Testis (tissue), 2 donors: ENCODE measurements at regions not wholly inside any gene's neighbourhood (a gene's known extent, or its start where the extent isn't known, plus 50 kb on each side); places are given as distances from the start of the nearest gene placed in this dataset.

Source experiments
- CTCF ChIP-seq, 3 experiments: fragments of 450-650 bp in 2 of 3; fragments of 200-600 bp in 1 of 3; sonication (generic) in 1 of 3; IDR thresholded peaks; one replicate each; pipeline ENCODE4 v1.5.1; 2016 to 2019; ENCODE audit warnings: antibody characterized with exemption in 3 of 3, mild to moderate bottlenecking in 2 of 3, moderate library complexity in 1 of 3
- POLR2A ChIP-seq: fragments of 450-650 bp; IDR thresholded peaks from one replicate; pipeline ENCODE4 v1.6.1; 2017; ENCODE audit warnings: antibody characterized with exemption, mild to moderate bottlenecking, moderate library complexity

- TF ChIP-seq CTCF (IDR thresholded peaks at IDR 0.05) (no peak), POLR2A (no peak)
Measured at GRCh38 chr5:111676466-111676865, 80.5 kb downstream of the NREP start.
